B cell (primary cell): ENCODE measurements at regions not wholly inside any gene's neighbourhood (a gene's known extent, or its start where the extent isn't known, plus 50 kb on each side); places are given as distances from the start of the nearest gene placed in this dataset.

Experiments
- CTCF ChIP-seq: fragments of 200-600 bp; IDR thresholded peaks from one replicate; pipeline ENCODE4 v1.8.0; 2022; ENCODE audit warnings: antibody characterized with exemption, mild to moderate bottlenecking
- EZH2 ChIP-seq: IDR thresholded peaks from 2 replicates; pipeline ENCODE4 v1.6.1; 2012; ENCODE audit warnings: borderline replicate concordance, low read depth, mild to moderate bottlenecking, moderate library complexity, low read length; ENCODE audit not compliant: insufficient read depth, poor library complexity, severe bottlenecking

DNA sequence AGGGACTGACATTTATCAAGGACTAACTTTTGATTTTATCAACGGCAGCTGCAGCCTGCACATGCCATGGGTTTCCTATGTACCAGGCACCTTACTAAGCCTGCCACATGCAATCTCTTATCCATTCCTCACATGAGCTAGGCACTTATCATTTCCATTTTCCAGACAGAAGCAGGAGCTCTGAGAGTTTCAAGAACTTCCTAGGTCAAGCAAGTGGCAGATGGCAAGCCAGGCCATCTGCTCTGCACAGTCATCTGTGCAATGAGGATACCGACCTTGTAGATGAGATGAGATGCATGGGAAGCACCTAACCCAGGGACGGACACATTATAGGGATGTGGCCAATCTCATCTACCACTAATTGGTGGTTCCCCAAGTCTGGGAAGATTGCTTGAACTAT lies 339.4 kb upstream of the USP24 start:
- TF ChIP-seq CTCF (no peak), EZH2 (no peak)
